MM.1S (cell line): ENCODE measurements at regions not wholly inside any gene's neighbourhood (a gene's known extent, or its start where the extent isn't known, plus 50 kb on each side); places are given as distances from the start of the nearest gene placed in this dataset.

Source experiments
- DNase-seq: peaks from one replicate; pipeline ENCODE4 v3.0.0-alpha.2; 2015
- H2AFZ ChIP-seq: fragments of 300-600 bp; sonication (generic); 2 replicates; pipeline ENCODE4 v1.6.0; 2016; ENCODE audit warnings: antibody characterized with exemption, low read length
- H3F3A ChIP-seq: fragments of 300-600 bp; sonication (generic); 2 replicates; pipeline ENCODE4 v1.6.1; 2016; ENCODE audit warnings: mild to moderate bottlenecking, antibody characterized with exemption, low read length, moderate library complexity, mixed read lengths; ENCODE audit not compliant: insufficient read depth
- H3K27ac ChIP-seq: fragments of 300-600 bp; sonication (generic); 2 replicates; pipeline ENCODE4 v1.5.1; 2016; ENCODE audit warnings: mild to moderate bottlenecking, low read length
- H3K27me3 ChIP-seq: fragments of 300-600 bp; sonication (generic); replicated peaks from 2 replicates; pipeline ENCODE4 v1.6.0; 2016; ENCODE audit warnings: low read length; ENCODE audit not compliant: insufficient read depth
- H3K36me3 ChIP-seq: fragments of 300-600 bp; sonication (generic); replicated peaks from 2 replicates; pipeline ENCODE4 v1.6.1; 2016; ENCODE audit warnings: mild to moderate bottlenecking, low read length, mixed read lengths; ENCODE audit not compliant: insufficient read depth
- H3K4me1 ChIP-seq: fragments of 300-600 bp; sonication (generic); 2 replicates; pipeline ENCODE4 v1.6.1; 2016; ENCODE audit warnings: low read length, mixed read lengths
- H3K4me2 ChIP-seq: fragments of 300-600 bp; sonication (generic); 2 replicates; pipeline ENCODE4 v1.6.0; 2016; ENCODE audit warnings: low read depth, low read length
- H3K4me3 ChIP-seq: fragments of 300-600 bp; sonication (generic); 2 replicates; pipeline ENCODE4 v1.5.1; 2016; ENCODE audit warnings: low read length, mixed read lengths
- H3K79me2 ChIP-seq: fragments of 300-600 bp; sonication (generic); 2 replicates; pipeline ENCODE4 v1.6.1; 2016; ENCODE audit warnings: mixed run types, low read length, mixed read lengths
- H3K9ac ChIP-seq: fragments of 300-600 bp; sonication (generic); 2 replicates; pipeline ENCODE4 v1.6.1; 2016; ENCODE audit warnings: low read length, mixed read lengths
- H3K9me2 ChIP-seq: fragments of 300-600 bp; sonication (generic); replicated peaks from 2 replicates; pipeline ENCODE4 v1.6.1; 2016; ENCODE audit warnings: mild to moderate bottlenecking, low read length, mixed read lengths; ENCODE audit not compliant: insufficient read depth
- H3K9me3 ChIP-seq: fragments of 300-600 bp; sonication (generic); replicated peaks from 2 replicates; pipeline ENCODE4 v1.6.1; 2016; ENCODE audit warnings: mild to moderate bottlenecking, low read length, mixed read lengths; ENCODE audit not compliant: insufficient read depth
- H4K20me1 ChIP-seq: fragments of 300-600 bp; sonication (generic); 2 replicates; pipeline ENCODE4 v1.6.1; 2016; ENCODE audit warnings: mild to moderate bottlenecking, low read length, moderate library complexity, mixed read lengths; ENCODE audit not compliant: insufficient read depth
- CTCF ChIP-seq: fragments of 300-600 bp; sonication (generic); IDR thresholded peaks from 2 replicates; pipeline ENCODE4 v1.5.1; 2016; ENCODE audit warnings: antibody characterized with exemption, low read length, mixed read lengths
- EZH2 ChIP-seq: fragments of 300-600 bp; sonication (generic); optimal IDR thresholded peaks from 2 replicates; pipeline ENCODE3; 2017; ENCODE audit warnings: low read depth, mild to moderate bottlenecking, antibody characterized with exemption, low read length, mixed read lengths
- EZH2phosphoT487 ChIP-seq: fragments of 300-600 bp; sonication (generic); IDR thresholded peaks from 2 replicates; pipeline ENCODE4 v1.6.1; 2018; ENCODE audit warnings: antibody characterized with exemption, low read length

DNA sequence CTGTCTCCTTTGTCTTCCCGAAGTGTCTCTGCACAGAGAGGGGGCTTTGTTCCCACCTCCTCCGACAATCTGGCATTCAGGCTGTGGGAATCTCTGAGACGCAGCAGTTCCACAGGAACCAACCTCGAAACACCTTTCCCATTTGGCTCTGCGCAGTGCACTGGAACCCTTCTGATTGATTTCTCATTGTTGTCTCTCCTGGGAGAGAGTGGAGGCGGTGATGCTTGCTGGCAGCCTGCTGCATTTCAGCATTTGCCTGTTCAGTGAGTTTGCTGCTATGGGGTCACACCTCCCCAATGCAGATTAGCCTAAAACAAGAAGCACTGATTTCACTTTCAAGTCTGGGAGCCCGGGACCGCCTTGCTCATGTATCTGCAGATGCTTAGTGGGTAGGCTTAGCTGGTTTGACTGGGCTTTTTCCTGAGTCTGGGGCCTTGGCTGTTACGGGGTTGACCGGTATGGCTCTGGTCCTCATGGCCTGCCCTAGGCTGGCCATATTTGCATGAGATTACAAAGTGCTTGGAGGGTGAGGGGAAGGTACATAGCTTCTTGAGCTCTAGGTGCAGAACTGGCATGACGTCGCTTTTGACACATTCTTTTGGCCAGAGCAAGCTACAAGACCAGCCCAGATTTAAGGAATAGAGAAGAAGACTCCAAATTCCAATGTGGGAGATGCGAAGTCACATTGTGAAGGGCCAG, 695.3 kb downstream of the PTPRU start:
- Histone ChIP-seq H3K4me2 (no peak overlapping the region), H3K9ac (no peak overlapping the region), H3K4me3 (no peak overlapping the region), H3K36me3 (no peaks in the 10 kb centered on the region), H3F3A (no peaks in the 10 kb centered on the region), H3K27me3 (peaks cover 96% of the 10 kb centered on the region), H3K79me2 (no peaks in the 10 kb centered on the region), H3K9me3 (no peaks in the 10 kb centered on the region), H3K9me2 (no peaks in the 10 kb centered on the region), H2AFZ (no peak overlapping the region), H3K4me1 (no peaks in the 10 kb centered on the region), H3K27ac (no peak overlapping the region), H4K20me1 (no peaks in the 10 kb centered on the region)
- no peak for DNase-seq
- no peak for TF ChIP-seq EZH2phosphoT487

GRCh38 chr1:29925058-29925457, 688.7 kb downstream of the PTPRU start:
- Histone ChIP-seq H3K27me3 (peaks cover 75% of the 10 kb centered on the region), H3K27ac (no peak overlapping the region), H3K9me3 (no peaks in the 10 kb centered on the region), H3K9me2 (no peaks in the 10 kb centered on the region), H3K9ac (no peak overlapping the region), H3K79me2 (no peaks in the 10 kb centered on the region), H2AFZ (no peak overlapping the region), H3K4me3 (no peak overlapping the region), H4K20me1 (no peaks in the 10 kb centered on the region), H3K4me2 (no peak overlapping the region), H3K4me1 (no peaks in the 10 kb centered on the region), H3K36me3 (no peaks in the 10 kb centered on the region), H3F3A (no peaks in the 10 kb centered on the region)
- no peak for DNase-seq
- no peak for TF ChIP-seq EZH2

DNA sequence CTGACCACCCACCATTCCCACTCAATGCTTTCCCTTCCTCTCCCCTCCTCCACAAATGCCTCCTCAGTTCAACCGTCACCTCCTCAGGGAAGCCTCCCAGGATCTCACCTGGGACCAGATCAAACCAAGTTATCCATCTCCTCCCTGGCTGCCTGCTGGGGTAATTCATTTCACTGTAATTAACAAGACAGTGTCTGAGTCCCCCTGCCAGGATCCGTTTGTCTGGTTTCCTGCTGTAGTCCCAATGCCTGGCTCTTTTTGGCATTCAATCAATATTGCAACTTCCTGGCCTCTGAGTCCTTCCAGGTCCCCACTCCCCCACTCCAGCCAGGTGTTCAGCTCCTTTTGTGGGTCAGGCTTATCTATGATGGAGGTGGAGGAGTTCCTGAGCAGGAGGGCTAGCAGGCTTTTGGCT, 687.7 kb downstream of the PTPRU start:
- Histone ChIP-seq H3K4me1 (no peaks in the 10 kb centered on the region), H3K9ac (no peak overlapping the region), H4K20me1 (no peaks in the 10 kb centered on the region), H3K27ac (no peak overlapping the region), H3F3A (no peaks in the 10 kb centered on the region), H3K9me3 (no peaks in the 10 kb centered on the region), H3K4me3 (no peak overlapping the region), H3K36me3 (no peaks in the 10 kb centered on the region), H3K27me3 (peaks cover 73% of the 10 kb centered on the region), H3K9me2 (no peaks in the 10 kb centered on the region), H2AFZ (no peak overlapping the region), H3K79me2 (no peaks in the 10 kb centered on the region), H3K4me2 (no peak overlapping the region)
- DNase-seq = no peak
- no peak for TF ChIP-seq EZH2
- no peak for TF ChIP-seq CTCF
- TF ChIP-seq EZH2phosphoT487 = no peak

DNA sequence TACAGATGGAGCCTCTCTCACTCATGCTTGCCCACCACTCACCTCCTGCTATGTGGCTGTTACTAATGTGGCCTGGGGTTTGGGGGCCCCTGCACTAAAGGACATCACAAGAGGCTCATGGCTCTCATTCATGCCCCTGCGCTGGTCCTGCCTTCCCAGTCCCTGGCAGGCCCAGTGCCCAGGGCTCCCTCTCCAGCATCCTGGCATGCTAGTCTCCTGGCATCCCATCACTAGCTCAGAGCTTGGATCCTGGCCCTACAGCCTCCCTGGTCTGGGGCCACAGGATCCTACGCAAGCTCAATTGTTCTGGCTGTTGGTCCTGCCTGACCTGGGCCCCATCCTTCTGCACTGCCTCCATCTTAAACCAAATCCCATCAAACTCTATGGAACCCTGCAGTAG, 685.4 kb downstream of the PTPRU start:
- Histone ChIP-seq H3K79me2 (no peaks in the 10 kb centered on the region), H2AFZ (no peak overlapping the region)

More for the DNA sequence above, 685.4 kb downstream of the PTPRU start:
- Histone ChIP-seq H3K9me3 (no peaks in the 10 kb centered on the region), H3K9me2 (no peaks in the 10 kb centered on the region), H3K36me3 (no peaks in the 10 kb centered on the region), H3K27me3 (peaks cover 69% of the 10 kb centered on the region), H3K4me2 (no peak overlapping the region), H3K4me3 (no peak overlapping the region), H3F3A (no peaks in the 10 kb centered on the region), H4K20me1 (no peaks in the 10 kb centered on the region), H3K4me1 (no peaks in the 10 kb centered on the region), H3K27ac (no peak overlapping the region), H3K9ac (no peak overlapping the region)
- no peak for DNase-seq
- TF ChIP-seq CTCF = no peak
- no peak for TF ChIP-seq EZH2phosphoT487
- no peak for TF ChIP-seq EZH2
